ENCODE measurements at regions not wholly inside any gene's neighbourhood (a gene's known extent, or its start where the extent isn't known, plus 50 kb on each side); places are given as distances from the start of the nearest gene placed in this dataset.
"Not testable (repeated sequence)": the region's sequence is repeated elsewhere in the genome, so short reads cannot be mapped to it uniquely, and the experiment has no call there.

DNA sequence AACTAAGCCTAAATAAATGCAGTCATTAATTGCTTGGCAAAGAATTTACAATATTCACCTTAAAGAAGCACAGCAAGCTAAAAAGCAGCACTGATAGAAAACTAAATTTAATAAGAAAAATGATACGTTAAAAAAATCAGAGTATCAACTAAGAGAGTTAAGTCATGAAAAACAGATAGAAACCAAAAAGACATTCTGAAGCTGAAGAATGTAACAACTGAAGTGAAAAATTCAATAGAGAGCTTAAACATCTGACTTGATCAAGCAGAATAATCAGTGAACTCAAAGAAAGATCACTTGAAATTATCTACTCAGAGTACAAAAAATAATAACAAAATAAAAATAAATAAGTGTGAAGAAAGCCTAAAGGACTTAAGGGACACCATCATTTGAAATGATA lies 588.0 kb upstream of the HS3ST1 start:
- DNase-seq: no peak
- Histone ChIP-seq H3K9me3 (peaks cover 6% of the 10 kb centered on the region), H3K36me3 (no peaks in the 10 kb centered on the region), H3K27ac (no peak overlapping the region), H3K4me1 (no peaks in the 10 kb centered on the region), H3K4me3 (no peak overlapping the region), H3K27me3 (no peaks in the 10 kb centered on the region)
- intact Hi-C loops (cut with DNase I): no loop called here
- TF ChIP-seq, protein P1, sequence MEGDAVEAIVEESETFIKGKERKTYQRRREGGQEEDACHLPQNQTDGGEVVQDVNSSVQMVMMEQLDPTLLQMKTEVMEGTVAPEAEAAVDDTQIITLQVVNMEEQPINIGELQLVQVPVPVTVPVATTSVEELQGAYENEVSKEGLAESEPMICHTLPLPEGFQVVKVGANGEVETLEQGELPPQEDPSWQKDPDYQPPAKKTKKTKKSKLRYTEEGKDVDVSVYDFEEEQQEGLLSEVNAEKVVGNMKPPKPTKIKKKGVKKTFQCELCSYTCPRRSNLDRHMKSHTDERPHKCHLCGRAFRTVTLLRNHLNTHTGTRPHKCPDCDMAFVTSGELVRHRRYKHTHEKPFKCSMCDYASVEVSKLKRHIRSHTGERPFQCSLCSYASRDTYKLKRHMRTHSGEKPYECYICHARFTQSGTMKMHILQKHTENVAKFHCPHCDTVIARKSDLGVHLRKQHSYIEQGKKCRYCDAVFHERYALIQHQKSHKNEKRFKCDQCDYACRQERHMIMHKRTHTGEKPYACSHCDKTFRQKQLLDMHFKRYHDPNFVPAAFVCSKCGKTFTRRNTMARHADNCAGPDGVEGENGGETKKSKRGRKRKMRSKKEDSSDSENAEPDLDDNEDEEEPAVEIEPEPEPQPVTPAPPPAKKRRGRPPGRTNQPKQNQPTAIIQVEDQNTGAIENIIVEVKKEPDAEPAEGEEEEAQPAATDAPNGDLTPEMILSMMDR (IDR thresholded peaks at IDR 0.05): no peak
- ATAC-seq: no peak

DNA sequence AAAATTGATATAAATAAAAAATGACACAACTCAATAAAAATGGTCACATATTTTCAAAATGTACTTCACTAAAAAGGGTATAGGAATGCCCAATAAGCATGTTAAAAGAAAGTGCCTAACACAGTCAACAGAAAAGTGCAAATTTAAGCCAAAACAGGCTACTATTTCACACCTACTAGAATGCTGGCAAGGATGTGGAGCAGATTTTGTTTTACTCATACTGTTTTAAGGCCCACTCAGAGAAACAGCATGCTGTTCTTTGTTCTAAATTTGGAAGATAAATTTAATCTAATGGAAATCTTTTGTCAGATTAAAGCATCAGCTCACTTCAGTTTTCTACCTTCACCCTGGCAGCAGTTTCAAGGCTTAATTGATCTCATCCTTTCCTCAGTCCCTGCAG lies 576.8 kb upstream of the HS3ST1 start:
- H3K27ac ChIP-seq: no peak overlapping the region
- no peaks in the 10 kb centered on the region for H3K4me1 ChIP-seq
- DNase-seq (no peak), ATAC-seq (no peak)
- intact Hi-C loops (cut with DNase I): no loop called here
- no peaks in the 10 kb centered on the region for H3K27me3 ChIP-seq
- H3K36me3 ChIP-seq: no peaks in the 10 kb centered on the region
- H3K9me3 ChIP-seq: no peaks in the 10 kb centered on the region
- H3K4me3 ChIP-seq: no peak overlapping the region
- TF ChIP-seq, protein P1 (IDR thresholded peaks at IDR 0.05): no peak

DNA sequence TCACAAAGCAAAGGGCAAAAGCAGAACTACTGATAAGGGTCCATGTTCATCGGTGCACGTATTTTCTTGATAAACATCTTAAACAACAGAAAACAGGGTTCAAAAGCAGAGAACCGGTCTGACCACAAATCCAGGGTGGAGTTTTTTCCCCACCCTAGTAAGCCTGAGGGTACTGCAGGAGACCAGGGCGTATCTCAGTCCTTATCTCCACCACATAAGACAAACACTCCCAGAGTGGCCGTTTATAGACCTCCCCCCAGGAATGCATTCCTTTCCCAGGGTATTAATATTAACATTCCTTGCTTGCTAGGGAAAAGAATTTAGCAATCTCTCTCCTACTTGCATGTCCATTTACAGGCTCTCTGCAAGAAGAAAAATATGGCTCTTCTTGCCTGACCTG lies 567.9 kb upstream of the HS3ST1 start:
- H3K36me3 ChIP-seq; H3K9me3 ChIP-seq; H3K27ac ChIP-seq; DNase-seq; H3K27me3 ChIP-seq; H3K4me3 ChIP-seq; ATAC-seq; H3K4me1 ChIP-seq; intact Hi-C loops (cut with DNase I): not testable (repeated sequence)

DNA sequence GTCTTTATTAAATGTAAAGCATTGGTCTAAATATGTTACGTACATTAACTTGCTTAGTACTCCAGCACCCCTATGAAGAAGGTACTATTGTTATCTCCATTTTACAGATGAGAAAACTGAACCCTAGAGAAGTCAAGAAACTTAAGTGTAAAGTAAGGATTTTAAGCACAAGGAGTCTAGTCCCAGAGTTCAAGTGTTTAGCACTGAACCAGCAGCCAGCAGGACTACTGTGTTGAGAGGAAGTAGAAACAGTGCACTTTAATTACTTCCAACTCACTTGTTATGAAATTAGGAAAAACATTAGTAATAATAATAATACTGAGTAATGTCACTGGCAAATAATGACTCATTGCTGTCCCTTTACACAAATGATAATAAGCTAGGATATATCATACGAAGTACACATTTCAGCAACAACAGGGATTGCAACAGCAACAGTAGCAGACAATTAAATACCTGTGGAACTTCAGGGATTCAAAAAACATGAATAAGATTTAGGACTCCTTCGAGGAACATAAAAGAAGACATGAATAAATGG lies 548.1 kb upstream of the HS3ST1 start:
- TF ChIP-seq, protein P1 (IDR thresholded peaks at IDR 0.05): no peak
- no peak overlapping the region for H3K27ac ChIP-seq
- H3K36me3 ChIP-seq: no peaks in the 10 kb centered on the region
- no peaks in the 10 kb centered on the region for H3K9me3 ChIP-seq
- H3K27me3 ChIP-seq: no peaks in the 10 kb centered on the region
- no peak overlapping the region for H3K4me3 ChIP-seq
- intact Hi-C loops (cut with DNase I): no loop called here
- ATAC-seq (no peak), DNase-seq (no peak)
- H3K4me1 ChIP-seq: no peaks in the 10 kb centered on the region

DNA sequence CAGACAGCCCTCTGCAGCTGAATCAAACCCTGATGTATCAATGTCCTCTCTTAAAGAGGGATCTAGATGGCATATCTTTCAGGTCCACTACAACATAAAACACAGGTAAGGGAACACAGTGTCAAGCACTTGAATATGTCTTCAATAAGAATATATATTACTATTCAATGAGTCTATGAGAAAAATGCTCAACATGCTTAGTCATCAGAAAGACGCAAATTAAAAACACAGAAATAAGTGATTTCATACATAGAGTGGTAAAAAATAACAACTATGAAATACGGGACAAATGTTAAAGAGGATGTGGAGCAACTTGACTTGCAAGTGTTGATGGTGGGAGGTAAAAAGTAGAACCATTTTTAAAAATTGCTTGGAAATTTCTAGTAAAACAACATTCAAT lies 544.6 kb upstream of the HS3ST1 start:
- H3K27me3 ChIP-seq: no peaks in the 10 kb centered on the region
- no peaks in the 10 kb centered on the region for H3K4me1 ChIP-seq
- DNase-seq: no peak
- H3K4me3 ChIP-seq: no peak overlapping the region
- TF ChIP-seq, protein P1 (IDR thresholded peaks at IDR 0.05): no peak
- no peak for ATAC-seq
- H3K9me3 ChIP-seq: no peaks in the 10 kb centered on the region
- H3K36me3 ChIP-seq: no peaks in the 10 kb centered on the region
- no peak overlapping the region for H3K27ac ChIP-seq
- intact Hi-C loops (cut with DNase I): no loop called here

DNA sequence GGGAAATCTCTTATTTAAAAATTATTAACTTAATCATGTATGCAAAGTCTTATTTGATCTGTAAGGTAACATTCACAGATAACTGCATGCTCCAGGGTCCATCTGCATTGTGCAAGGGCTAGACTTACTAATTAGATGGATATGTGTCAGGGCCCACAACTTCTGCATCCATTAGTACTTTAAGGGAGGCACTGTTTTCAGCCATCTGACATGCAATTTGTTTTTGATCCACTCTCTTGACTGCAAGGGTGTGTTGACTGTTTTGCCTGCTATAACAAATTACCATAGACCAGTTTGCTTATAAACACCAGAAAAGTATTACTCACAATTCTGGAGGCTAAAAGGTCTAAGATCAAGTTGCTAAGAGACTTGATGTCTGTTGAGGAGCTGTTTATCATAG lies 542.1 kb upstream of the HS3ST1 start:
- H3K9me3 ChIP-seq: no peaks in the 10 kb centered on the region
- H3K4me3 ChIP-seq: no peak overlapping the region
- no peak for DNase-seq
- no peaks in the 10 kb centered on the region for H3K36me3 ChIP-seq
- no peak overlapping the region for H3K27ac ChIP-seq
- H3K27me3 ChIP-seq: no peaks in the 10 kb centered on the region
- no peaks in the 10 kb centered on the region for H3K4me1 ChIP-seq
- no peak for ATAC-seq
- intact Hi-C loops (cut with DNase I): no loop called here
- TF ChIP-seq, protein P1 (IDR thresholded peaks at IDR 0.05): no peak

Data from upper lobe of right lung (tissue), 1 donor.